Skeletal muscle tissue (tissue), 3 donors: ENCODE measurements at regions not wholly inside any gene's neighbourhood (a gene's known extent, or its start where the extent isn't known, plus 50 kb on each side); places are given as distances from the start of the nearest gene placed in this dataset.

ENCODE experiments used
- H3K27ac ChIP-seq: one replicate; pipeline ENCODE4 v1.7.0; 2013; ENCODE audit warnings: mild to moderate bottlenecking, low read depth, low read length, inconsistent platforms
- H3K27me3 ChIP-seq, 3 donors: one replicate each; pipeline ENCODE4 v1.7.0; 2013; ENCODE audit warnings: low read length in 3 of 3; ENCODE audit not compliant: control insufficient read depth in 3 of 3, insufficient read depth in 3 of 3
- H3K36me3 ChIP-seq, 3 donors: one replicate each; pipeline ENCODE4 v1.7.0; 2013; ENCODE audit warnings: low read length in 3 of 3; ENCODE audit not compliant: control insufficient read depth in 3 of 3, insufficient read depth in 3 of 3
- H3K4me1 ChIP-seq, 3 donors: one replicate each; pipeline ENCODE4 v1.7.0; 2013; ENCODE audit warnings: low read length in 3 of 3, mild to moderate bottlenecking in 3 of 3; ENCODE audit not compliant: control insufficient read depth in 3 of 3, insufficient read depth in 3 of 3
- H3K4me3 ChIP-seq, 3 donors: one replicate each; pipeline ENCODE4 v1.7.0; 2013; ENCODE audit warnings: low read length in 3 of 3
- H3K9ac ChIP-seq, 3 donors: one replicate each; pipeline ENCODE4 v1.7.0; 2013; ENCODE audit warnings: low read length in 3 of 3, mild to moderate bottlenecking in 3 of 3, moderate library complexity in 2 of 3, low read depth in 1 of 3
- H3K9me3 ChIP-seq, 3 donors: one replicate each; pipeline ENCODE4 v1.7.0; 2013; ENCODE audit warnings: low read length in 3 of 3; ENCODE audit not compliant: control insufficient read depth in 3 of 3
- donor health status: Osteomylitis.

- Histone ChIP-seq H3K4me1 (no peaks in the 10 kb centered on the region), H3K27ac (no peak overlapping the region), H3K36me3 (no peaks in the 10 kb centered on the region), H3K27me3 (peaks cover 0 to 3% (median 0%) of the 10 kb centered on the region in 3 donors), H3K9me3 (no peaks in the 10 kb centered on the region), H3K4me3 (no peak overlapping the region), H3K9ac (no peak overlapping the region)
These were observed 226.8 kb upstream of the RAB6C start for GRCh38 chr2:129752686-129753085.

GRCh38 chr2:129753261-129753660, 226.2 kb upstream of the RAB6C start:
- Histone ChIP-seq H3K27me3 (peaks cover 0 to 3% (median 0%) of the 10 kb centered on the region in 3 donors), H3K9ac (no peak overlapping the region), H3K27ac (no peak overlapping the region), H3K4me3 (no peak overlapping the region), H3K36me3 (no peaks in the 10 kb centered on the region), H3K4me1 (peaks cover 0 to 4% (median 0%) of the 10 kb centered on the region in 3 donors), H3K9me3 (no peaks in the 10 kb centered on the region)

- Histone ChIP-seq H3K9me3 (no peaks in the 10 kb centered on the region), H3K27me3 (peaks cover 0 to 6% (median 0%) of the 10 kb centered on the region in 3 donors), H3K4me1 (peaks cover 4 to 16% (median 6%) of the 10 kb centered on the region in 3 donors), H3K27ac (no peak overlapping the region), H3K36me3 (no peaks in the 10 kb centered on the region), H3K9ac (no peak overlapping the region), H3K4me3 (no peak overlapping the region)
These were observed 225.0 kb upstream of the RAB6C start for GRCh38 chr2:129754421-129754820.

- H3K9ac ChIP-seq: no peak overlapping the region
- peaks cover 4 to 16% (median 6%) of the 10 kb centered on the region in 3 donors for H3K4me1 ChIP-seq
- H3K27ac ChIP-seq: no peak overlapping the region
- H3K9me3 ChIP-seq: no peaks in the 10 kb centered on the region
- H3K27me3 ChIP-seq: peaks cover 0 to 6% (median 0%) of the 10 kb centered on the region in 3 donors
- H3K4me3 ChIP-seq: no peak overlapping the region
- H3K36me3 ChIP-seq: no peaks in the 10 kb centered on the region
These were observed 224.6 kb upstream of the RAB6C start for GRCh38 chr2:129754831-129755230.

GRCh38 chr2:129755786-129756185, 223.7 kb upstream of the RAB6C start:
- peaks cover 0 to 6% (median 0%) of the 10 kb centered on the region in 3 donors for H3K27me3 ChIP-seq
- H3K4me3 ChIP-seq: no peak overlapping the region
- H3K9ac ChIP-seq: no peak overlapping the region
- no peak overlapping the region for H3K27ac ChIP-seq
- peaks cover 4 to 16% (median 6%) of the 10 kb centered on the region in 3 donors for H3K4me1 ChIP-seq
- H3K9me3 ChIP-seq: no peaks in the 10 kb centered on the region
- H3K36me3 ChIP-seq: no peaks in the 10 kb centered on the region

GRCh38 chr2:129756276-129756675, 223.2 kb upstream of the RAB6C start:
- Histone ChIP-seq H3K27ac (no peak overlapping the region), H3K27me3 (peaks cover 0 to 6% (median 0%) of the 10 kb centered on the region in 3 donors), H3K4me3 (no peak overlapping the region), H3K4me1 (peaks cover 4 to 16% (median 6%) of the 10 kb centered on the region in 3 donors), H3K36me3 (no peaks in the 10 kb centered on the region), H3K9ac (no peak overlapping the region), H3K9me3 (no peaks in the 10 kb centered on the region)

- peaks cover 0 to 6% (median 0%) of the 10 kb centered on the region in 3 donors for H3K27me3 ChIP-seq
- no peak overlapping the region for H3K9ac ChIP-seq
- no peak overlapping the region for H3K27ac ChIP-seq
- no peak overlapping the region for H3K4me3 ChIP-seq
- H3K36me3 ChIP-seq: no peaks in the 10 kb centered on the region
- no peaks in the 10 kb centered on the region for H3K9me3 ChIP-seq
- peaks cover 4 to 16% (median 6%) of the 10 kb centered on the region in 3 donors for H3K4me1 ChIP-seq
These were observed 222.0 kb upstream of the RAB6C start for GRCh38 chr2:129757366-129757914.

- Histone ChIP-seq H3K9ac (peak overlapping the region; percentile 45 to 57 (median 50)), H3K4me3 (peak overlapping the region; percentile 50 to 65 (median 60)), H3K36me3 (no peaks in the 10 kb centered on the region), H3K4me1 (peaks cover 4 to 16% (median 6%) of the 10 kb centered on the region in 3 donors), H3K27ac (no peak overlapping the region), H3K27me3 (peaks cover 0 to 6% (median 0%) of the 10 kb centered on the region in 3 donors), H3K9me3 (no peaks in the 10 kb centered on the region)
These were observed 221.3 kb upstream of the RAB6C start for GRCh38 chr2:129757915-129758783.

- H3K9ac ChIP-seq: peak overlapping the region; percentile 20 to 50 (median 23)
These were observed 220.5 kb upstream of the RAB6C start for GRCh38 chr2:129758784-129759471.

More at GRCh38 chr2:129758784-129759471, 220.5 kb upstream of the RAB6C start:
- Histone ChIP-seq H3K27ac (no peak overlapping the region), H3K36me3 (no peaks in the 10 kb centered on the region), H3K27me3 (peaks cover 0 to 6% (median 0%) of the 10 kb centered on the region in 3 donors), H3K4me1 (peaks cover 4 to 16% (median 6%) of the 10 kb centered on the region in 3 donors), H3K9me3 (no peaks in the 10 kb centered on the region), H3K4me3 (peak overlapping the region; percentile 50 to 65 (median 60))
